ENCODE measurements at regions not wholly inside any gene's neighbourhood (a gene's known extent, or its start where the extent isn't known, plus 50 kb on each side); places are given as distances from the start of the nearest gene placed in this dataset.

GRCh38 chr4:57291911-57292310 is 181.7 kb upstream of the IGFBP7 start:
- no peak overlapping the region for H3K4me2 ChIP-seq (ENCODE audit: low read depth, low read length)
- no peak overlapping the region for H2AFZ ChIP-seq (ENCODE audit: low read length)
- no peak overlapping the region for H3K27ac ChIP-seq (ENCODE audit: extremely low read length, insufficient read depth, low read length)
- H3K27me3 ChIP-seq (ENCODE audit: control insufficient read depth in 1 of 2, insufficient read depth in 2 of 2, low read length in 2 of 2) = no peaks in the 10 kb centered on the region; a peak in 1 of 5 replicates
- H4K20me1 ChIP-seq (ENCODE audit: insufficient read depth, low read length) = no peaks in the 10 kb centered on the region
- no peak overlapping the region for H3K9ac ChIP-seq (ENCODE audit: insufficient read depth, low read depth, low read length)
- WGBS (ENCODE audit: low lambda C conversion rate) = 0% methylated on average over 3 of the region's 3 CpGs
- TF ChIP-seq CEBPB (IDR thresholded peaks at IDR 0.05; ENCODE audit: borderline replicate concordance, low read depth, low read length) (no peak), ZNF280D (CRISPR knock-in tag; IDR thresholded peaks at IDR 0.05) (no peak), BRF2 (CRISPR knock-in tag; IDR thresholded peaks at IDR 0.05) (no peak), ZMYM4 (CRISPR knock-in tag; IDR thresholded peaks at IDR 0.05) (no peak), ZNF570 (CRISPR knock-in tag; IDR thresholded peaks at IDR 0.05; ENCODE audit: borderline replicate concordance) (no peak), NAIF1 (CRISPR knock-in tag; IDR thresholded peaks at IDR 0.05; ENCODE audit: borderline replicate concordance) (no peak), ZNF841 (CRISPR knock-in tag; IDR thresholded peaks at IDR 0.05; ENCODE audit: borderline replicate concordance) (no peak), MIER3 (CRISPR knock-in tag; IDR thresholded peaks at IDR 0.05; ENCODE audit: borderline replicate concordance) (no peak), ZNF264 (CRISPR knock-in tag; IDR thresholded peaks at IDR 0.05) (no peak), ZFP1 (CRISPR knock-in tag; IDR thresholded peaks at IDR 0.05) (no peak), POLR2A (IDR thresholded peaks at IDR 0.05; ENCODE audit: insufficient read depth in 1 of 2, low read depth in 2 of 2, low read length in 2 of 2) (no peak), MYNN (CRISPR knock-in tag; IDR thresholded peaks at IDR 0.05; ENCODE audit: low read depth) (no peak), KMT2A (CRISPR knock-in tag; IDR thresholded peaks at IDR 0.05) (no peak), ZNF768 (CRISPR knock-in tag; IDR thresholded peaks at IDR 0.05) (no peak), ZNF136 (CRISPR knock-in tag; IDR thresholded peaks at IDR 0.05; ENCODE audit: low read depth) (no peak)
- TF ChIP-seq, protein P1, sequence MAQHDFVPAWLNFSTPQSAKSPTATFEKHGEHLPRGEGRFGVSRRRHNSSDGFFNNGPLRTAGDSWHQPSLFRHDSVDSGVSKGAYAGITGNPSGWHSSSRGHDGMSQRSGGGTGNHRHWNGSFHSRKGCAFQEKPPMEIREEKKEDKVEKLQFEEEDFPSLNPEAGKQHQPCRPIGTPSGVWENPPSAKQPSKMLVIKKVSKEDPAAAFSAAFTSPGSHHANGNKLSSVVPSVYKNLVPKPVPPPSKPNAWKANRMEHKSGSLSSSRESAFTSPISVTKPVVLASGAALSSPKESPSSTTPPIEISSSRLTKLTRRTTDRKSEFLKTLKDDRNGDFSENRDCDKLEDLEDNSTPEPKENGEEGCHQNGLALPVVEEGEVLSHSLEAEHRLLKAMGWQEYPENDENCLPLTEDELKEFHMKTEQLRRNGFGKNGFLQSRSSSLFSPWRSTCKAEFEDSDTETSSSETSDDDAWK (CRISPR knock-in tag; IDR thresholded peaks at IDR 0.05) = no peak
- ChIA-PET POLR2A (no interaction called here), CTCF (ENCODE audit: low intra/inter-chr PET ratio, low total read pairs) (no interaction called here)
- no peaks in the 10 kb centered on the region for H3K79me2 ChIP-seq (ENCODE audit: insufficient read depth, low read length)
- ATAC-seq (no peak), FAIRE-seq (no peak), DNase-seq (ENCODE audit: low spot score) (no peak)
- H3K4me1 ChIP-seq (ENCODE audit: insufficient read depth, low read length) = no peaks in the 10 kb centered on the region
- H3K9me3 ChIP-seq (ENCODE audit: low read length) = no peaks in the 10 kb centered on the region
- in situ Hi-C loops (cut with HindIII; ENCODE audit: extremely low pct_ligation_motif_present, low pct_unique_long_range_greater_than_20kb) (no loop called here), intact Hi-C loops (cut with micrococcal nuclease; ENCODE audit: unreplicated experiment) (no loop called here)
- H3K4me3 ChIP-seq (replicated peaks in 1 of 3; ENCODE audit: insufficient read depth in 1 of 3, low read depth in 2 of 3, low read length in 3 of 3) = no peak overlapping the region
- no peaks in the 10 kb centered on the region for H3K36me3 ChIP-seq (replicated peaks in 1 of 2; ENCODE audit: control insufficient read depth in 1 of 2, insufficient read depth in 2 of 2, low read length in 2 of 2)
- BruUV-seq (replicated peaks) = no TSS peak

Data from HepG2 (cell line).